Activated CD4-positive, alpha-beta T cell treated with anti-CD3 and anti-CD28 coated beads, Interleukin-2, amount 10 ng/mL, durations not matched to agents 7 days and 5 days (primary cell): ENCODE measurements at regions not wholly inside any gene's neighbourhood (a gene's known extent, or its start where the extent isn't known, plus 50 kb on each side); places are given as distances from the start of the nearest gene placed in this dataset.

Experiments used
- CTCF ChIA-PET: fragments of 350-600 bp; sonication (Branson Sonifier 250); formaldehyde crosslinking; loops from one replicate; lab custom pipeline; 2021; ENCODE audit warnings: antibody characterized with exemption; lab: Charles Lee
- POLR2A ChIA-PET: fragments of 350-600 bp; sonication (Branson Sonifier 250); formaldehyde crosslinking; loops from one replicate; lab custom pipeline; 2021; ENCODE audit warnings: antibody characterized with exemption; lab: Charles Lee
- DNase-seq: peaks from one replicate; pipeline ENCODE4 v3.0.0-alpha.2; 2020
- H3K27ac Mint-ChIP-seq: one replicate; pipeline ENCODE4 v1.8.0; 2021; ENCODE audit warnings: mild to moderate bottlenecking, moderate library complexity, mixed read lengths
- H3K27me3 Mint-ChIP-seq: one replicate; pipeline ENCODE4 v1.8.0; 2021; ENCODE audit warnings: mixed read lengths
- H3K36me3 Mint-ChIP-seq: one replicate; pipeline ENCODE4 v1.8.0; 2021; ENCODE audit warnings: low read depth, mixed read lengths
- H3K4me1 Mint-ChIP-seq: one replicate; pipeline ENCODE4 v1.8.0; 2021; ENCODE audit warnings: mixed read lengths
- H3K4me3 Mint-ChIP-seq: one replicate; pipeline ENCODE4 v1.8.0; 2021; ENCODE audit warnings: mild to moderate bottlenecking, moderate library complexity, mixed read lengths
- H3K9me3 Mint-ChIP-seq: one replicate; pipeline ENCODE4 v1.8.0; 2021; ENCODE audit warnings: mixed read lengths

DNA sequence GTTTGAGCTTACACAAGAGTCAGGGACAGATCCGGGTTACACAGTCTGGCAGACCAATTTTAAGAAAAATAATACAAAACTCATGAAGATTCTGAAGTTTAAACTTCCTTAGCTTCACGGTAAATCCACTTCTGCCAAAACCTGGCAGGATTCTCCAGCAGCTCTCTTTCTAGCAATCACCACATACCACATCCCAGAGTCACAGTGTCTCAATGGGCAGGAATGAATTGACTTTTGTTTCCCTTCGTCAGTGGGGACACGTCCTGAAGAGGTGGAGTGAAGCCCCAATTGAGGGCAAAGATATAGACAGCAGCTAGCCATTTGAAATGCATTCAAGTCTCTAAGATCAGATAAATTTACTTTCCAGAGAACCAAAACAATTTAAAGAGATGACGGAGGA is 117.1 kb upstream of the ARHGAP5 start:
- Mint-ChIP-seq H3K27me3 (no peaks in the 10 kb centered on the region), H3K27ac (no peak overlapping the region), H3K9me3 (peaks cover 2% of the 10 kb centered on the region), H3K4me3 (no peak overlapping the region), H3K36me3 (no peaks in the 10 kb centered on the region), H3K4me1 (no peaks in the 10 kb centered on the region)
- ChIA-PET POLR2A (no interaction called here), CTCF (no interaction called here)
- no peak for DNase-seq

DNA sequence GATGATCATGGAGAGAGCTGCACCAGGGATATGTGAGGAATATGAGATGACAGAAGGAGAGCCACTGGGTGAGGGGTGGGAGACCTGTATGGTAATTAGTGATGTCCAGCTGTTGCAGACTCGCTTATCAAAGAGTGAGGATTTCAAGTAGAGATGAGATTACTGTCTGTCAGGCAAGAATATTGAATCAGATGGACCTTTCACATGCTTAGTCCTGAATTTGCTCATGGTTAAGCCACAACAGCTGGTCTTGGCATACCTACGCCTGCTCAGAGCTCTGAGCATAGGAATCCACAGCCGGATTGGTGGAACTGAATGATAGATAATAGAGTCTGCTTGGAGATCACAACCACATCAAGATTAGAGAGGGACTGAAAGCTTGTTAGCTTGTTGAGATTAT is 115.2 kb upstream of the ARHGAP5 start:
- Mint-ChIP-seq H3K4me3 (no peak overlapping the region), H3K36me3 (no peaks in the 10 kb centered on the region), H3K9me3 (peaks cover 2% of the 10 kb centered on the region), H3K27ac (no peak overlapping the region), H3K27me3 (no peaks in the 10 kb centered on the region), H3K4me1 (peaks cover 9% of the 10 kb centered on the region)
- CTCF ChIA-PET, result no interaction called here
- POLR2A ChIA-PET, result no interaction called here
- no peak for DNase-seq

DNA sequence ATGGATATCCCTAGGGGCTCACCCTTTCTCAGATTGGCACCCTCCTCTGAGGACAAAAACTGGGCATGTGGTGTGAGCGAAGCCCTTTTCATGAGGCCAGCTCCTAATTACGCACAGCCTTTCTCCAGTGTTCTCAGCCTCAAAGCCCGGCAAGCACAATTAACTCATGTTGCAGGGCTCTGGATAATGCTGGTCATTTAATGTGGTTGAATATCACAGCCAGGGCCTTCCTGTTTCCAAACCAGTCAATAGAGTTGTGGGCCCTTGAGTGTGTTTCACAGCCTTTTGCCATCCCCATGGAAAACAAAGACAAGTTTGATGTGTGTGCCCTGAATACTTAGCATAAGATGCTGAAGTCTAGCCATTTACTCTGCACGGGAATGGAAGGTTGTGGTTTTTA is 114.2 kb upstream of the ARHGAP5 start:
- Mint-ChIP-seq H3K4me3 (no peak overlapping the region), H3K4me1 (peaks cover 9% of the 10 kb centered on the region), H3K36me3 (peaks cover 2% of the 10 kb centered on the region), H3K27ac (no peak overlapping the region), H3K9me3 (peaks cover 2% of the 10 kb centered on the region), H3K27me3 (no peaks in the 10 kb centered on the region)
- ChIA-PET CTCF (no interaction called here), POLR2A (no interaction called here)
- DNase-seq, result no peak

- H3K27ac Mint-ChIP-seq, result no peak overlapping the region
- peaks cover 2% of the 10 kb centered on the region for H3K9me3 Mint-ChIP-seq
- peaks cover 2% of the 10 kb centered on the region for H3K36me3 Mint-ChIP-seq
- POLR2A ChIA-PET, result no interaction called here
- peaks cover 9% of the 10 kb centered on the region for H3K4me1 Mint-ChIP-seq
- no peak for DNase-seq
- H3K4me3 Mint-ChIP-seq, result no peak overlapping the region
- no peaks in the 10 kb centered on the region for H3K27me3 Mint-ChIP-seq
- CTCF ChIA-PET, result no interaction called here
These were observed 113.5 kb upstream of the ARHGAP5 start for GRCh38 chr14:31963587-31963986.

- CTCF ChIA-PET, result no interaction called here
- Mint-ChIP-seq H3K9me3 (peaks cover 2% of the 10 kb centered on the region), H3K36me3 (peaks cover 2% of the 10 kb centered on the region), H3K27ac (no peak overlapping the region), H3K4me1 (peaks cover 9% of the 10 kb centered on the region), H3K27me3 (no peaks in the 10 kb centered on the region), H3K4me3 (no peak overlapping the region)
- POLR2A ChIA-PET, result no interaction called here
- DNase-seq, result no peak
These were observed 112.6 kb upstream of the ARHGAP5 start for GRCh38 chr14:31964490-31964889.

- Mint-ChIP-seq H3K4me3 (no peak overlapping the region), H3K4me1 (peaks cover 9% of the 10 kb centered on the region), H3K9me3 (peaks cover 2% of the 10 kb centered on the region), H3K27me3 (no peaks in the 10 kb centered on the region), H3K27ac (no peak overlapping the region), H3K36me3 (peaks cover 2% of the 10 kb centered on the region)
- CTCF ChIA-PET, result interaction anchor here (1.1 to 1.2 kb wide), 2 partner anchors 12 to 305 kb away, joined by 3 to 4 read pairs; no protein-coding TSS in a partner anchor
- POLR2A ChIA-PET, result no interaction called here
- DNase-seq, result no peak
These were observed 111.9 kb upstream of the ARHGAP5 start for GRCh38 chr14:31965071-31965734.

- peaks cover 5% of the 10 kb centered on the region for H3K9me3 Mint-ChIP-seq
- no peak overlapping the region for H3K4me3 Mint-ChIP-seq
- H3K36me3 Mint-ChIP-seq, result peaks cover 2% of the 10 kb centered on the region
- no peak for DNase-seq
- H3K27ac Mint-ChIP-seq, result no peak overlapping the region
- peaks cover 9% of the 10 kb centered on the region for H3K4me1 Mint-ChIP-seq
- no peaks in the 10 kb centered on the region for H3K27me3 Mint-ChIP-seq
- POLR2A ChIA-PET, result no interaction called here
- CTCF ChIA-PET, result interaction anchor here (1.1 to 1.2 kb wide), 2 partner anchors 12 to 305 kb away, joined by 3 to 4 read pairs; no protein-coding TSS in a partner anchor
These were observed 111.1 kb upstream of the ARHGAP5 start for GRCh38 chr14:31965735-31966598.

DNA sequence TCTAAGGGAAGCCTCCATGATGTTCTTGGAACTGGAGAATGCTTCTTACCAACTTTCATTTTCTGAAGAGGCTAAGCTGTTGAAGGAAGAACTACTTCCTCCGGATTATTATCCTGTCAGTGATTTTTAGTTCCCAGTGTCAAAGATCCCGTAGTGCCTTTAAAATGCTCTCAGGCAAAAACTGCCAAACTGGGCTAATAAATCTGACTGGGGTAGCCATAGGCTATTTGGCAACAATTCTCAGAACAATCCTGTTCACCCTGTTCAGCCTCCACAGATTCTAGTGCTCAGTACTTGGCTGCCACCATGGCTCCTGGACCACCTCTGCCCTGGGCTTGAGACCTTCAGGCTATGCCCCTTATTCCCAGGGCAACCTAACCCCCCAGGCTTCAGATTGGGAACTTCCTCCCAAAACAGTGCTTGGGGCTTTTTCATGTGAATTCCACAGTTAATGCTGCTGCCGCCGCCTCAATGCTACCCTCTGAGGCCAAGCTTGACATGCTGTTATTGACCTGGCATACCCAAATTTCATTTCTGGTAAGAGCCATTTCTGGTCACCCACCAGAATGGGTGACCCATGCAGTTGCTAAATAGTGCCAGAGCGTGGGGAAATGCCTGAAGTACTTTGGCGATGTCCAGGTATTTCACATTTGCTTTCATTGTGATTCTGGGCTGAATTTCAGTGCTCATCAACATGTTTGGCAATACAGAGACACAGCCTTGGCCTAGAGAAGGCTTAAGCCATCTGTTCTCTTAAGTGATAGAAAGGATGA is 110.0 kb upstream of the ARHGAP5 start:
- POLR2A ChIA-PET, result no interaction called here
- no peak for DNase-seq
- Mint-ChIP-seq H3K36me3 (peaks cover 2% of the 10 kb centered on the region), H3K27me3 (no peaks in the 10 kb centered on the region), H3K9me3 (peaks cover 5% of the 10 kb centered on the region), H3K4me1 (peaks cover 9% of the 10 kb centered on the region), H3K4me3 (no peak overlapping the region), H3K27ac (no peak overlapping the region)
- CTCF ChIA-PET, result no interaction called here

DNA sequence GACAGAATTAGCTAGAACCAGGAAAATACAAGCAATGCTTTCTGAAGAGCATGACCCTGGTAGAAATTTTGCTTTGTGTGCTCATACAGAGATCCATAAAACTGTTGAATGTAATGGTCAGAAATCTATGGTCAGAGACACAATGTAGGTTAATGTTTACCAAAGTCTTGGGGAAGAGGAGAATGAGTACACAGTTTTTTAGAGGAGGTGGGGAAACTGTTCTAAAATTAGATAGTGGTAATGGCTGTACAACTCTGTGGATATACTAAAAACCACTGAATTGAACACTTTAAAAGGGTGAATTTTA is 109.5 kb upstream of the ARHGAP5 start:
- ChIA-PET CTCF (interaction anchor here (0.9 kb wide), 1 partner anchor 16 kb away, joined by 3 read pairs; no protein-coding TSS in a partner anchor), POLR2A (no interaction called here)
- Mint-ChIP-seq H3K27me3 (no peaks in the 10 kb centered on the region), H3K4me3 (no peak overlapping the region), H3K9me3 (peaks cover 5% of the 10 kb centered on the region), H3K36me3 (peaks cover 2% of the 10 kb centered on the region), H3K27ac (no peak overlapping the region), H3K4me1 (peaks cover 9% of the 10 kb centered on the region)
- DNase-seq, result no peak

DNA sequence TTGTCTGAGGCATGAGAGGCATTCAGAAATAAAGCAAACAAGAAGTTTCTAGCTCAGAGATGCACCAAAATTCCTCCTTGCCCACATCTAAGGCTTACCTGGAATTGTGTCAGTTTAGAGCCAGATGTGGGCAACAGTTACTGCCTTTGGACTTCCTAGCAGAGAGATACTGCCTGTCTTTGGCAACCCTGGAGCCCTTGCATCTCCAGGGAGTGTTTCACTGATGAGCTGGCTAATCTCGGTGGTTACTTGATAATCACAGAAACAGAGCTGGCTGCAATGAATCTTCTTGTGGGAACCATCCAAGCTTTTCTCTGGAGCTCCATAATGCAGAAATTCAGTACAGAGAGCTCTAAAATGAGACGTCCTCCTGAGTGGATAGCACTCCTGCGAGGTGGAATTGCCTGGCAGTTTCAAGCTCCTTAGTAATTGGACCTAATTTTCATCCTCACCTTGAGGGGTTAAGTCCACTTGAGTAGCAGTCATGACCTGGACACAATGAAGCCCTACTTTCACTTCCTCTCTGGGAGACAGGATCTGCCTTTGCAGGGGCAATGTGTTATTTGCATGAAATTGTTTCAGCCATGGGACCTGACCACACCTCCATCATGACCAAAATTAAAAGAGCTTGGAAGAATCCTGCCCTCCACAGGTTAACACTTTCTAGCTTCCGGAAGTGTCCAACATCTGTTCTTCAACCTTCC is 108.8 kb upstream of the ARHGAP5 start:
- CTCF ChIA-PET, result interaction anchor here (0.9 kb wide), 1 partner anchor 16 kb away, joined by 3 read pairs; no protein-coding TSS in a partner anchor

DNA sequence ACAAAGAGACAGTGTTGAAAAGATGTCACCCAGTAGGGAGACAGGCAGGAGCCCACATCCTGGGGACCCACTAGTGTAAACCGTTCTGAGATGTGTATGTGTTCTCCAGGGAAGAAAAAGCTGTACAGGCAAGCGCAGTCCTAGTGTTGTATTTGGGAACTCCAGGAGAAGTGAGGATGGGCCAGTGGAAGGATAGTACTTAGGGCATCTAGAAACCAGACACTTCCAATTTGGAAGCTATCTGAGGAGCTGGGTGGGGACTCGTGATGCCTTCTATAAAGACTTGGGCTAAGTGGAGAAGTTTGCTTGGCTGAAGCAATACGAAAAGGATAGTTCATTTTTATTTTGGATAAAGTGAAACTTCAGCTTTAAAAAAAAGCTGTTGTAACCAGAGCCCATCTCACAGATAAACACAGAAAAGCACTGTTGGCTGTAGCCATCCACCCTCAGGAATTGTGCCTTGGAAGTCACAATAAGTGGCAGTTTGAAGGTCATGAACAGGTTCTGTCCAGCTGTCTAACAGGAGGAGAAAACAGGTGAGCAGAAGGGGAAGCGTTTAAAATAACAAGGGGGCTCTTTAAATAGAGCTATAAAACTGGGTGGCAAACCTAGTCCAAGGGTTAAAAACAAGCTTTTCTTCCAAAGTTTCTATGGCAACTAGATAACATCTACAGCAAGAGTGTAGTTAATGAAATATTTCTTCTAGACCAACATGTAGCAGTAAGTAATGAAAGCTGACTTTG is 108.0 kb upstream of the ARHGAP5 start:
- Mint-ChIP-seq H3K4me3 (no peak overlapping the region), H3K4me1 (peaks cover 9% of the 10 kb centered on the region), H3K36me3 (peaks cover 2% of the 10 kb centered on the region), H3K27me3 (no peaks in the 10 kb centered on the region), H3K9me3 (peaks cover 5% of the 10 kb centered on the region), H3K27ac (no peak overlapping the region)
- ChIA-PET POLR2A (no interaction called here), CTCF (interaction anchor here (0.7 kb wide), 1 partner anchor 183 kb away, joined by 3 read pairs; no protein-coding TSS in a partner anchor)
- no peak for DNase-seq

More for the DNA sequence above, 108.8 kb upstream of the ARHGAP5 start:
- Mint-ChIP-seq H3K27ac (no peak overlapping the region), H3K4me1 (peaks cover 9% of the 10 kb centered on the region), H3K36me3 (peaks cover 2% of the 10 kb centered on the region), H3K27me3 (no peaks in the 10 kb centered on the region), H3K9me3 (peaks cover 5% of the 10 kb centered on the region), H3K4me3 (no peak overlapping the region)
- POLR2A ChIA-PET, result no interaction called here
- no peak for DNase-seq
